ENCODE measurements at regions not wholly inside any gene's neighbourhood (a gene's known extent, or its start where the extent isn't known, plus 50 kb on each side); places are given as distances from the start of the nearest gene placed in this dataset.
A peak's percentile ranks its signal among the peaks of the same experiment; 100 is the strongest.

DNA sequence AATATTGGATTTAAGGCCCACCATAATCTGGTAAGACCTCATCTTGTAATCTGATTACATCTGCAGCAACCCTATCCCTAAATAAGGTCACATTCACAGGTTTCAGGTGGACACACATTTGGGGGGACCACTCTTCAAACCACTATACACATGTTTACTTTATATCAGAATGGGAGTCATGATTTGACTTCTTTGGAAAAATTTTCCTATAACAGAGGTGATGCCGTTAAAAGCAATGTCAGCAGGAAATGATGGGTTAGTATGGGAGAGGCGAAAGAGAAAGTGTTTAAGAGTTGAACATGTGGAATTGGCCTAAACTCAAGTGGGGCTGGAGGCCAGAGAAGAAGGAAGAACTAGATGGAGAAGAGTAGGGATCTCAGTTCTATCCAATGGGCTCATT lies 281.7 kb upstream of the ERCC4 start:
- no peak overlapping the region for H3K9ac ChIP-seq (ENCODE audit: insufficient read depth in 1 of 2, low read depth in 2 of 2, low read length in 2 of 2)
- CTCF ChIA-PET (ENCODE audit: low intra/inter-chr PET ratio): no interaction called here
- H3K36me3 ChIP-seq (ENCODE audit: control insufficient read depth, insufficient read depth, low read length): no peaks in the 10 kb centered on the region
- WGBS (ENCODE audit: insufficient coverage, low coverage, missing lambda C conversion rate): 9% methylated on average over 2 of the region's 2 CpGs
- DNase-seq (ENCODE audit: extremely low read depth in 1 of 4, low spot score in 3 of 4) (no peak), ATAC-seq (no peak), FAIRE-seq (no peak)
- H3K9me1 ChIP-seq (ENCODE audit: control insufficient read depth, insufficient read depth, low read length): no peaks in the 10 kb centered on the region
- BruUV-seq (replicated peaks): no TSS peak
- in situ Hi-C loops (cut with MboI): no loop called here
- H3K27me3 ChIP-seq (ENCODE audit: control insufficient read depth in 2 of 2, insufficient read depth in 2 of 2, low read length in 2 of 2): no peaks in the 10 kb centered on the region
- intact Hi-C loops (cut with micrococcal nuclease): no loop called here
- peak; percentile 19; the same call in 1 of the 2 replicates for TF ChIP-seq C11orf30 (IDR thresholded peaks at IDR 0.05; ENCODE audit: low read depth)
- no peak for TF ChIP-seq GTF2A2 (tag; IDR thresholded peaks at IDR 0.05)
- TF ChIP-seq, protein P1, sequence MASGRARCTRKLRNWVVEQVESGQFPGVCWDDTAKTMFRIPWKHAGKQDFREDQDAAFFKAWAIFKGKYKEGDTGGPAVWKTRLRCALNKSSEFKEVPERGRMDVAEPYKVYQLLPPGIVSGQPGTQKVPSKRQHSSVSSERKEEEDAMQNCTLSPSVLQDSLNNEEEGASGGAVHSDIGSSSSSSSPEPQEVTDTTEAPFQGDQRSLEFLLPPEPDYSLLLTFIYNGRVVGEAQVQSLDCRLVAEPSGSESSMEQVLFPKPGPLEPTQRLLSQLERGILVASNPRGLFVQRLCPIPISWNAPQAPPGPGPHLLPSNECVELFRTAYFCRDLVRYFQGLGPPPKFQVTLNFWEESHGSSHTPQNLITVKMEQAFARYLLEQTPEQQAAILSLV (tag; IDR thresholded peaks at IDR 0.05): no peak
- POLR2A ChIA-PET: no interaction called here
- H4K20me1 ChIP-seq (replicated peaks; ENCODE audit: control insufficient read depth, insufficient read depth, low read length): no peaks in the 10 kb centered on the region
- H3K27ac ChIP-seq (ENCODE audit: extremely low read depth, low read depth, low read length): no peak overlapping the region
- H3K79me2 ChIP-seq (ENCODE audit: control insufficient read depth, insufficient read depth, low read length): no peaks in the 10 kb centered on the region
- H3K9me3 ChIP-seq (replicated peaks; ENCODE audit: control insufficient read depth, insufficient read depth, low read depth, low read length): no peaks in the 10 kb centered on the region
- H3K4me2 ChIP-seq (ENCODE audit: insufficient read depth, low read length): no peak overlapping the region
- no peak overlapping the region for H3K4me3 ChIP-seq
- no peaks in the 10 kb centered on the region for H3K4me1 ChIP-seq (replicated peaks in 1 of 2; ENCODE audit: control insufficient read depth in 2 of 2, insufficient read depth in 2 of 2, low read length in 2 of 2)
- H2AFZ ChIP-seq (ENCODE audit: low read depth, low read length): no peak overlapping the region

DNA sequence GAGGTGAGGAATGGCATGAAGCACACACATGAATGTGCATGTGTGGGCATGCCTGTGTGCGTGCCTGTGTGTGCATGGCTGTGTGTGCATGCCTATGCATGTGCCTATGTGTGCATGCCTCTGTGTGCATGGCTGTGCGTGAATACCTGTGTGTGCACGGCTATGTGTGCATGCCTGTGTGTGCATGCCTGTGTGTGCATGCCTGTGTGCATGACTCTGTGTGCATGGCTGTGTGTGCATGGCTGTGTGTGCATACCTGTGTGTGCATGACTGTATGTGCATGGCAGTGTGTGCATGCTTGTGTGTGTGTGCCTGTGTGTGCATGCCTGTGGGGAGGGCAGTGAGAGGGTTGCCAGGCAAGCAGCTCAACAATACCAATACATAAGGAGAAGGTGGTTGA lies 276.5 kb upstream of the ERCC4 start:
- DNase-seq (ENCODE audit: extremely low read depth in 1 of 4, low spot score in 3 of 4) (no peak), FAIRE-seq (no peak), ATAC-seq (no peak)
- Histone ChIP-seq H3K79me2 (ENCODE audit: control insufficient read depth, insufficient read depth, low read length) (no peaks in the 10 kb centered on the region), H3K4me3 (no peak overlapping the region), H3K4me1 (replicated peaks in 1 of 2; ENCODE audit: control insufficient read depth in 2 of 2, insufficient read depth in 2 of 2, low read length in 2 of 2) (no peaks in the 10 kb centered on the region), H3K9me1 (ENCODE audit: control insufficient read depth, insufficient read depth, low read length) (no peaks in the 10 kb centered on the region), H3K9me3 (replicated peaks; ENCODE audit: control insufficient read depth, insufficient read depth, low read depth, low read length) (no peaks in the 10 kb centered on the region), H2AFZ (ENCODE audit: low read depth, low read length) (no peak overlapping the region), H4K20me1 (replicated peaks; ENCODE audit: control insufficient read depth, insufficient read depth, low read length) (no peaks in the 10 kb centered on the region), H3K27me3 (ENCODE audit: control insufficient read depth in 2 of 2, insufficient read depth in 2 of 2, low read length in 2 of 2) (peaks cover 0 to 4% of the 10 kb centered on the region in 2 experiments; a peak in 2 of 5 replicates), H3K36me3 (ENCODE audit: control insufficient read depth, insufficient read depth, low read length) (no peaks in the 10 kb centered on the region), H3K9ac (ENCODE audit: insufficient read depth in 1 of 2, low read depth in 2 of 2, low read length in 2 of 2) (no peak overlapping the region), H3K27ac (ENCODE audit: extremely low read depth, low read depth, low read length) (no peak overlapping the region), H3K4me2 (ENCODE audit: insufficient read depth, low read length) (no peak overlapping the region)
- TF ChIP-seq, protein P2, sequence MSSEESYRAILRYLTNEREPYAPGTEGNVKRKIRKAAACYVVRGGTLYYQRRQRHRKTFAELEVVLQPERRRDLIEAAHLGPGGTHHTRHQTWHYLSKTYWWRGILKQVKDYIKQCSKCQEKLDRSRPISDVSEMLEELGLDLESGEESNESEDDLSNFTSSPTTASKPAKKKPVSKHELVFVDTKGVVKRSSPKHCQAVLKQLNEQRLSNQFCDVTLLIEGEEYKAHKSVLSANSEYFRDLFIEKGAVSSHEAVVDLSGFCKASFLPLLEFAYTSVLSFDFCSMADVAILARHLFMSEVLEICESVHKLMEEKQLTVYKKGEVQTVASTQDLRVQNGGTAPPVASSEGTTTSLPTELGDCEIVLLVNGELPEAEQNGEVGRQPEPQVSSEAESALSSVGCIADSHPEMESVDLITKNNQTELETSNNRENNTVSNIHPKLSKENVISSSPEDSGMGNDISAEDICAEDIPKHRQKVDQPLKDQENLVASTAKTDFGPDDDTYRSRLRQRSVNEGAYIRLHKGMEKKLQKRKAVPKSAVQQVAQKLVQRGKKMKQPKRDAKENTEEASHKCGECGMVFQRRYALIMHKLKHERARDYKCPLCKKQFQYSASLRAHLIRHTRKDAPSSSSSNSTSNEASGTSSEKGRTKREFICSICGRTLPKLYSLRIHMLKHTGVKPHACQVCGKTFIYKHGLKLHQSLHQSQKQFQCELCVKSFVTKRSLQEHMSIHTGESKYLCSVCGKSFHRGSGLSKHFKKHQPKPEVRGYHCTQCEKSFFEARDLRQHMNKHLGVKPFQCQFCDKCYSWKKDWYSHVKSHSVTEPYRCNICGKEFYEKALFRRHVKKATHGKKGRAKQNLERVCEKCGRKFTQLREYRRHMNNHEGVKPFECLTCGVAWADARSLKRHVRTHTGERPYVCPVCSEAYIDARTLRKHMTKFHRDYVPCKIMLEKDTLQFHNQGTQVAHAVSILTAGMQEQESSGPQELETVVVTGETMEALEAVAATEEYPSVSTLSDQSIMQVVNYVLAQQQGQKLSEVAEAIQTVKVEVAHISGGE (CRISPR knock-in tag; IDR thresholded peaks at IDR 0.05): no peak
- peak in 1 of 2 experiments; percentile 89; a peak in 2 of 4 replicates for TF ChIP-seq KDM1A (IDR thresholded peaks at IDR 0.05)
- POLR2A ChIA-PET: no interaction called here
- no TSS peak for BruUV-seq (replicated peaks)
- 0% methylated on average over 3 of the region's 3 CpGs for WGBS (ENCODE audit: insufficient coverage, low coverage, missing lambda C conversion rate)
- CTCF ChIA-PET (ENCODE audit: low intra/inter-chr PET ratio): no interaction called here
- intact Hi-C loops (cut with micrococcal nuclease) (no loop called here), in situ Hi-C loops (cut with MboI) (no loop called here)
